Mesothelial cell of epicardium (in vitro differentiated cells): ENCODE measurements at regions not wholly inside any gene's neighbourhood (a gene's known extent, or its start where the extent isn't known, plus 50 kb on each side); places are given as distances from the start of the nearest gene placed in this dataset.

Source experiments
- DNase-seq, 2 experiments: peaks; one replicate each; pipeline ENCODE4 v3.0.0; 2021; ENCODE audit warnings: low spot score in 2 of 2; ENCODE audit not compliant: unreplicated experiment in 2 of 2
- H3K27ac Mint-ChIP-seq: 2 replicates; pipeline ENCODE4 v1.8.0; 2021; ENCODE audit warnings: mixed read lengths
- H3K27me3 Mint-ChIP-seq: 2 replicates; pipeline ENCODE4 v1.8.0; 2021; ENCODE audit warnings: low read depth, mixed read lengths
- H3K36me3 Mint-ChIP-seq: 2 replicates; pipeline ENCODE4 v1.8.0; 2021; ENCODE audit warnings: mixed read lengths
- H3K4me1 Mint-ChIP-seq: 2 replicates; pipeline ENCODE4 v1.8.0; 2021; ENCODE audit warnings: mixed read lengths
- H3K4me3 Mint-ChIP-seq: 2 replicates; pipeline ENCODE4 v1.8.0; 2021; ENCODE audit warnings: mild to moderate bottlenecking, moderate library complexity, mixed read lengths
- H3K9me3 Mint-ChIP-seq: 2 replicates; pipeline ENCODE4 v1.8.0; 2021; ENCODE audit warnings: mixed read lengths
- CTCF ChIP-seq: fragments of 200-600 bp; sonication (generic); IDR thresholded peaks from one replicate; pipeline ENCODE4 v1.5.0; 2021; ENCODE audit warnings: antibody characterized with exemption; ENCODE audit not compliant: unreplicated experiment

DNA sequence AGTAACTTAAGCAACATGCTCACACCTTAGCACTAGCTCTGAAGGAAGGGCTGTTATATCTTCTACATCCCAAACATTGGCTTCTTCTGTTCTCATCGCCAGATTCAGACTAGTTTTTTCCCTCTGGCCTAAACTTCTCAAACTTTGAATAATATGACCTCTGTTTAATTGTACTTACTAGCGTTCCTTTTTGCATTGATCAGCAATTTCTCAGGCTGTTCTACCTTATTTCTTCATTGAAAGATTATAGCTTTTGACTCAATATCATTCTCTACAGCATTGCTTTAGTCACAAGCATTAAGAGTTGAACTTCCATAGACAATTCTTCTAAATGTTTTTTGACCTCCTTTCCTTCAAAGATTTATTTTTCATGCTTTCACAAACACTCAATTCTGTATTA lies 659.2 kb downstream of the PCDH7 start:
- no peak overlapping the region for H3K4me3 Mint-ChIP-seq
- H3K9me3 Mint-ChIP-seq, result peaks cover 16% of the 10 kb centered on the region
- no peak overlapping the region for H3K27ac Mint-ChIP-seq
- no peak for TF ChIP-seq CTCF
- H3K4me1 Mint-ChIP-seq, result peaks cover 5% of the 10 kb centered on the region
- DNase-seq, result no peak
- H3K27me3 Mint-ChIP-seq, result no peaks in the 10 kb centered on the region
- H3K36me3 Mint-ChIP-seq, result no peaks in the 10 kb centered on the region

GRCh38 chr4:31383767-31384166 lies 663.6 kb downstream of the PCDH7 start:
- Mint-ChIP-seq H3K27ac (no peak overlapping the region), H3K9me3 (peaks cover 8% of the 10 kb centered on the region), H3K4me1 (no peaks in the 10 kb centered on the region), H3K36me3 (no peaks in the 10 kb centered on the region), H3K4me3 (no peak overlapping the region), H3K27me3 (no peaks in the 10 kb centered on the region)
- TF ChIP-seq CTCF, result no peak
- no peak for DNase-seq

DNA sequence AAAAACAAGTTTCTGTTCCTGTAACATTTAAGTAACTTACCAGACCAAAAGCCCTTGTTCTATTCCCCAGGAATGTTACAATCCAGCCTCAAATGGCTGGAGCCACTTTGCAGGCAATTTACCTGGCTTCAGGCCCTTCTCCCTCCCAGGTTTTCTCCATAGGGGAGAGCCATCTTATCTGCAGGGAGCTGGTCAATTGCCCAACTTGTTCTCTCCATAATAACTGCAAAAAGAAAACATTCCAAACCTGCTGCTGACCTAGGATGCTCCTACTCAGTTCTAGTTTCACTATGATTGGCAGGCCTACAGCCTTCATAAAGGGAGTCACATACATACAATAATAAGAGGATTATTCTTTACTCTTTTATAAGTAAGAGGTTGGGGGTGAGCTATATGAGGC lies 670.7 kb downstream of the PCDH7 start:
- peaks cover 4% of the 10 kb centered on the region for H3K9me3 Mint-ChIP-seq
- H3K27ac Mint-ChIP-seq, result peak overlapping the region; percentile 16
- no peaks in the 10 kb centered on the region for H3K36me3 Mint-ChIP-seq
- no peak overlapping the region for H3K4me3 Mint-ChIP-seq
- TF ChIP-seq CTCF, result no peak
- H3K4me1 Mint-ChIP-seq, result peaks cover 6% of the 10 kb centered on the region
- no peaks in the 10 kb centered on the region for H3K27me3 Mint-ChIP-seq
- DNase-seq, result no peak

GRCh38 chr4:31391976-31392375 lies 671.8 kb downstream of the PCDH7 start:
- TF ChIP-seq CTCF, result no peak
- Mint-ChIP-seq H3K36me3 (no peaks in the 10 kb centered on the region), H3K9me3 (peaks cover 4% of the 10 kb centered on the region), H3K27ac (no peak overlapping the region), H3K4me1 (peaks cover 6% of the 10 kb centered on the region), H3K4me3 (no peak overlapping the region), H3K27me3 (no peaks in the 10 kb centered on the region)
- DNase-seq, result no peak

DNA sequence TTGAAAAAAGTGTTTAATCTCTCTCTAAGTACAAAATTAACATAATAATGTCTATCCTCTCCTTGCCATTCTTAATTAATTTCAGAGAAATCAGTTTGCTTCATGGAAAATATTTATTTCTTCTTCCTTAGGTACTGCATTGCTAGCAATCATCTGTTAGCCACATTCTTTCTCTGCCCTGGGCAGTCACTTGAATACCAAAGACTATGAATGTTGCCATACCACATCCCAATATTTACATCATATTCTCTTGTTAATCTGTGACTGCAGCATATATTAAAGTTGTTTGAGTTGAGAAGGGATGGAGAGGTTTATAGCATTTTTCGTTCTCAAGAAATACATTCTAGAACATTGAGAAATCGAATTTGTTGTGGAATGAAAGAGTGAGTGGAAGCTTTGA lies 672.8 kb downstream of the PCDH7 start:
- Mint-ChIP-seq H3K27ac (no peak overlapping the region), H3K4me3 (no peak overlapping the region), H3K4me1 (peaks cover 6% of the 10 kb centered on the region), H3K36me3 (no peaks in the 10 kb centered on the region), H3K27me3 (no peaks in the 10 kb centered on the region), H3K9me3 (peaks cover 4% of the 10 kb centered on the region)
- no peak for TF ChIP-seq CTCF
- no peak for DNase-seq

GRCh38 chr4:31408121-31408520 lies 688.0 kb downstream of the PCDH7 start:
- no peak overlapping the region for H3K27ac Mint-ChIP-seq
- no peak for TF ChIP-seq CTCF

More at GRCh38 chr4:31408121-31408520, 688.0 kb downstream of the PCDH7 start:
- DNase-seq, result no peak
- H3K4me3 Mint-ChIP-seq, result no peak overlapping the region
- peaks cover 4% of the 10 kb centered on the region for H3K9me3 Mint-ChIP-seq
- H3K4me1 Mint-ChIP-seq, result peaks cover 4% of the 10 kb centered on the region
- no peaks in the 10 kb centered on the region for H3K27me3 Mint-ChIP-seq
- H3K36me3 Mint-ChIP-seq, result no peaks in the 10 kb centered on the region
